ENCODE measurements at regions not wholly inside any gene's neighbourhood (a gene's known extent, or its start where the extent isn't known, plus 50 kb on each side); places are given as distances from the start of the nearest gene placed in this dataset.
A peak's percentile ranks its signal among the peaks of the same experiment; 100 is the strongest.
"Not testable (repeated sequence)": the region's sequence is repeated elsewhere in the genome, so short reads cannot be mapped to it uniquely, and the experiment has no call there.

DNA sequence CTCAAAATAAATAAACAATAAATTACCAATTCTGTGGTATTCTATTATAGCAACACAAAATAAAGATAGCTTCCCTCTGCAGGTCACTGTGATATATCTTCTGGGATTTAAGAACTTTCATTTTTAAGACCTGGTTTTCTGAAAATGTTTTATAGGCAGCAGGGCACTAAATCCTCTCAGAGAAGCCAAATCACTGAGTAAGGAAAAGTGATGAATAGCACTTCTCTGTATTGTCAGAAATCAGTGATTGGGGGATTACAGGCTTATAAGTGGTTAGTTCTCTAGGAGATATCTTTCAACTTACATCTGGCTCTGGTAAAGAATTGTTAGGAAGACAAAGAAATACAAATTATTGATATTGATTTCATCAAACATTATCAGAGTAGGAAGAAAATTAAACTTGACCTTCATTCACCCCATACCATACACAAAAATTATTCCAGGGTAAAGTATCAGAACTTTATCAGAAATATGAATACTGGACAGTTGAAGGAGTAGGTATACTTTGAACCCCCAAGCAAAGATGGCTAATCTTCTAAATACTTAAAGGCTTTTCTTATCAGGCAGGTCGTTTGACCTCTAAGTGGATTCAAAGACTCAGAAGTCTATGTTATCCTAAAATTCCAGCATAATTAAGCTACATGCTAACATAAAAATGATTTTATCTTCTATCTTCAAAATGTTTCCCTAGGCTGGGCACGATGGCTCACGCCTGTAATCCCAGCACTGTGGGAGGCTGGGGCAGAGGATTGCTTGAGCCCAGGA is 81.6 kb upstream of the USP9X start:
- no peak for DNase-seq (ENCODE audit: low read depth)

DNA sequence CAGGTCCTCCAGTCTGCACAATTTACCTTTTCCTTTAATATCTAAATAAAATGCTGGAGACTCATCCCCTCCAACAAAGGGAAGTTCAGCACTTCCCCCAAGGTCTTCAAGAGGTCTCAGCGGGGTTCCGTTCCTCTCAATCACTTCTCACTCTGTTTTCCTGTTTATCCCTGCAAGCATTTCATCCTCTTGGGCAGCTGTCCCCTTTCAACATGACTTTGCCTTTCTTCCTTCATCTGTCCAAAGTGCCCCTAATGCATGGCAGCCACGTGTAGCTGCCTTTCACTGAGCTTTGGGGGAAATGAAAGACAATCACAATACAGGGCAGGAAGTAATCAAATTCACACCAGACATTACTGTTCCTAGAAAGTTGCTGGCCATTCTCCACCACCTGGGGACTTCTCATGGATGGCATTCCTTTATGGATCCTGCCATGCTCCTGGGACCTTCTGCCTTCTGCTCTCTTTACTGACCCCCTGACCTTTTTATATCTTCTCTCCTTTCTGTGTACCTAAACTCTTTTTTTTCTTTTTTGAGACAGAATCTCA is 79.7 kb upstream of the USP9X start:
- DNase-seq (ENCODE audit: low read depth): no peak

GRCh38 chrX:41009850-41010846 is 75.1 kb upstream of the USP9X start:
- peak; percentile 3 for DNase-seq (ENCODE audit: low read depth)

DNA sequence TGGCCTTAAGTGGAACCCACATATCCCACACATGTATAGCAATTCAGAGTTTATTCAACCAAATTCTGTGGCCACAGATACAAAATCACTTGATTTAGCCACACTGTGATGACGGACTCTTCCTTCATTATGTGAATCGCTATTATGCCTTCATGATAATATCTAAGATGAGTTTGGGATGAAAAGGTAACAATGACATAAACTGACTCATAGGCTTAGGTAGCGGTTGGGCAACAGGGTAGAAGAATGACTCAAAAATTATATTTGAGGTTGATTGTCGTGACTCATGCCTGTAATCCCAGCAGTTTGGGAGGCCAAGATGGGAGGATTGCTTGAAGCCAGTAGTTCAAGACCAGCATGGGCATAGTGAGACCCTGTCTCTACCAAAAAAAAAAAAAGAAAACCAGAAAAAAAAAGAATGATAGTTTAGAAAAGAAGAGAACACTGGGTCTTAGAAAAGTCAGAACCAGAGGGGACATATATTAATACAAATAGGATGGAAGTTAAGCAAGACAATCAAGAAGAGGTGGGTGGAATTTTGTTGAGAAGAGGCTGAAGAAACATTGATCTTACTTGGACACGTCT is 70.4 kb upstream of the USP9X start:
- DNase-seq (ENCODE audit: low read depth): no peak

- not testable (repeated sequence) for DNase-seq (ENCODE audit: low read depth)
These were observed 67.5 kb upstream of the USP9X start for GRCh38 chrX:41017785-41018184.

- not testable (repeated sequence) for DNase-seq (ENCODE audit: low read depth)
These were observed 66.7 kb upstream of the USP9X start for GRCh38 chrX:41018391-41019040.

GRCh38 chrX:41019041-41019392 is 66.2 kb upstream of the USP9X start:
- DNase-seq (ENCODE audit: low read depth): no peak

GRCh38 chrX:41022566-41022965 is 62.7 kb upstream of the USP9X start:
- no peak for DNase-seq (ENCODE audit: low read depth)

DNA sequence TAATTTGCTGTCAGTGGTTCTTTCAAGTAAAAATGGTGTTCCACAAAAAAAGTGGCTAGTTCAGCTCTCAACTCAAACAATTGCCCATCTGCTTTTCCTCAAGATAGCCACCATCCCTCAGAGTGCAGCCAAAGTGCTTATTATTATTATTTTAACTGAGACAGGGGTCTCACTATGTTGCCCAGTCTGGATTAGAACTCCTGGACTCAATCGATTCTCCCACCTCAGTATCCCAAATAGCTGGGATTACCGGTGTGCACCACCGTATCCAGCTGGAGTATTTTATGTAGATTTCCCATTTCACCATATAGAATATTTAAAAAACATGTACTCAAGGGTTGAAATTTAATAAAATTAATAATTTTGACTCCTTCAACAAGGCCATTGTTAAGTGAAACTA is 62.1 kb upstream of the USP9X start:
- no peak for DNase-seq (ENCODE audit: low read depth)

GRCh38 chrX:41024335-41024734 is 60.9 kb upstream of the USP9X start:
- not testable (repeated sequence) for DNase-seq (ENCODE audit: low read depth)

- no peak for DNase-seq (ENCODE audit: low read depth)
These were observed 60.5 kb upstream of the USP9X start for GRCh38 chrX:41024755-41025154.

GRCh38 chrX:41025926-41026701 is 59.1 kb upstream of the USP9X start:
- DNase-seq (ENCODE audit: low read depth): no peak

DNA sequence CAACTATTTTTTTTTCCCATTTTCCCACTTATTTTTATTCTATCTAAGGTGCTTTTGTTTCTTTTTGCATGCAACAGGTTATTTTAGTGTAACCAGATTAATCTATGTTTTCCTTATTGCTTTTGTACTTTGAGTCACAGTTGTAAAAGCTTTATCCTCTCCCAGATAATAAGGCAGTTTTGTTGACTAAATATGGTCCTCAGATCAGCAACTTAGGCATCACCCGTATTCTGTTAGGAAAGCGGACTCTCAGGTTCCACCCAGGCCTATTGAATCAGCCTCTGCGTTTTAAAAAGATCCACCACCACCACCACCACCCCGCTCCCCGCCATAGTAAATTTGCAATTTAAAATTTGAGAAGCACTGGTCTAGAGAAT is 58.6 kb upstream of the USP9X start:
- DNase-seq (ENCODE audit: low read depth): no peak

DNA sequence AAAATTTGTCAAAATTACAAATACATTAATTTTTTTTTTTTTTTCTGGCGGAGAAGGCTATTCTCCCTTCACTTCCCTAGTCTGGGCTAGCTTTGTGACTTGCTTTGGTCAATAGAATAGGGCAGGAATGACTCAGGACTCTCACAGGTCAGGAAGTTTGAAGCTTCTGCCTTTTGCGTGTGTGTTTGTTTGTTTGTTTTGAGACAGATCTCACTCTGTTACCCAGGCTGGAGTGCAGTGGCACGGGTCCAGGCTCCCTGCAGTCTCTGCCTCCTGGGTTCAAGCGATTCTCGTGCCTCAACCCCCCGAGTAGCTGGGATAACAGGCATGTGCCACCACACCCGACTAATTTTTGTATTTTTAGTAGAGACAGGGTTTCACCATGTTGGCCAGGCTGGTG is 55.9 kb upstream of the USP9X start:
- DNase-seq (ENCODE audit: low read depth): no peak

- DNase-seq (ENCODE audit: low read depth): no peak
These were observed 53.8 kb upstream of the USP9X start for GRCh38 chrX:41031256-41031967.

GRCh38 chrX:41033299-41033698 is 51.9 kb upstream of the USP9X start:
- DNase-seq (ENCODE audit: low read depth): no peak

GRCh38 chrX:41034902-41035301 is 50.3 kb upstream of the USP9X start:
- DNase-seq (ENCODE audit: low read depth): not testable (repeated sequence)

All from stimulated activated CD8-positive, alpha-beta memory T cell treated with anti-CD3 and anti-CD28 coated beads, Interleukin-12 subunit alpha, Interleukin-12 subunit beta, amount 100 ng/mL, for 4 hours (primary cell).